H1 (cell line): ENCODE measurements at regions not wholly inside any gene's neighbourhood (a gene's known extent, or its start where the extent isn't known, plus 50 kb on each side); places are given as distances from the start of the nearest gene placed in this dataset.

ENCODE experiments used
- CTCF ChIA-PET: fragments of 300-600 bp; sonication (Branson Sonifier 250); formaldehyde crosslinking; loops from one replicate; lab custom pipeline; 2021; ENCODE audit not compliant: partially characterized antibody; lab: Charles Lee
- POLR2A ChIA-PET: fragments of 300-600 bp; sonication (Branson Sonifier 250); formaldehyde crosslinking; loops from one replicate; lab custom pipeline; 2021; ENCODE audit warnings: inconsistent platforms; ENCODE audit not compliant: partially characterized antibody; lab: Charles Lee
- DNase-seq, 2 experiments: peaks; one replicate each; pipeline versions ENCODE4 v3.0.0 to v3.0.0-alpha.2; 2010 to 2022; ENCODE audit warnings: low spot score in 2 of 2, low read depth in 1 of 2, mixed read lengths in 1 of 2
- FAIRE-seq: peaks from 2 replicates; lab custom pipeline; 2011; peaks lifted over from hg19 to GRCh38; lab: Jason Lieb, UNC
- H2AFZ ChIP-seq: 2 replicates; pipeline ENCODE4 v1.8.1; 2012; ENCODE audit warnings: low read length, inconsistent platforms
- H2AK5ac ChIP-seq: 2 replicates; pipeline ENCODE4 v1.6.1; 2013; ENCODE audit warnings: low read depth, low read length
- H2BK120ac ChIP-seq: replicated peaks from 2 replicates; pipeline ENCODE3; 2013; ENCODE audit warnings: low read depth, low read length, inconsistent platforms
- H2BK12ac ChIP-seq: 2 replicates; pipeline ENCODE4 v1.6.1; 2013; ENCODE audit warnings: low read depth, low read length
- H2BK15ac ChIP-seq: 2 replicates; pipeline ENCODE4 v1.6.1; 2013; ENCODE audit warnings: low read length
- H2BK20ac ChIP-seq: 2 replicates; pipeline ENCODE4 v1.6.1; 2013; ENCODE audit warnings: low read length
- H2BK5ac ChIP-seq: 2 replicates; pipeline ENCODE4 v1.6.1; 2013; ENCODE audit warnings: low read depth, low read length
- H3K14ac ChIP-seq: 2 replicates; pipeline ENCODE4 v1.6.1; 2013; ENCODE audit warnings: inconsistent platforms; ENCODE audit not compliant: insufficient read length
- H3K18ac ChIP-seq: 2 replicates; pipeline ENCODE4 v1.6.1; 2013; ENCODE audit warnings: low read length; ENCODE audit errors: extremely low read depth
- H3K23ac ChIP-seq: 2 replicates; pipeline ENCODE4 v1.6.1; 2013; ENCODE audit warnings: inconsistent platforms; ENCODE audit not compliant: insufficient read length
- H3K23me2 ChIP-seq: 2 replicates; pipeline ENCODE4 v1.6.1; 2013; ENCODE audit warnings: low read depth, low read length
- H3K27ac ChIP-seq: 2 replicates; pipeline ENCODE4 v1.6.1; 2011; ENCODE audit warnings: low read depth, low read length, inconsistent platforms
- H3K27me3 ChIP-seq, 4 experiments: replicated peaks in 1 of 4; 1 replicate in 1 of 4; 2 replicates in 3 of 4; pipeline versions ENCODE4 v1.6.1 to v1.8.1; 2011 to 2013; ENCODE audit warnings: low read length in 3 of 4, mild to moderate bottlenecking in 3 of 4, inconsistent platforms in 2 of 4, mixed read lengths in 2 of 4, moderate library complexity in 1 of 4; ENCODE audit not compliant: control insufficient read depth in 3 of 4, insufficient read depth in 3 of 4; ENCODE audit errors: extremely low read depth in 1 of 4
- H3K36me3 ChIP-seq, 4 experiments: 2 replicates each; pipeline versions ENCODE4 v1.6.1 to v1.8.1; 2011 to 2013; ENCODE audit warnings: mild to moderate bottlenecking in 4 of 4, low read length in 3 of 4, moderate library complexity in 2 of 4, control low read depth in 1 of 4, inconsistent platforms in 1 of 4; ENCODE audit not compliant: insufficient read depth in 4 of 4, control insufficient read depth in 2 of 4
- H3K4ac ChIP-seq: replicated peaks from 2 replicates; pipeline ENCODE3; 2013; ENCODE audit warnings: low read length, low read depth, mixed read lengths, inconsistent platforms; ENCODE audit not compliant: insufficient read length
- H3K4me1 ChIP-seq, 4 experiments: replicated peaks in 1 of 4; 1 replicate in 1 of 4; 2 replicates in 3 of 4; pipeline versions ENCODE4 v1.6.1 to v1.8.1; 2011 to 2013; ENCODE audit warnings: low read length in 3 of 4, inconsistent platforms in 2 of 4, mixed read lengths in 1 of 4; ENCODE audit not compliant: insufficient read depth in 4 of 4, control insufficient read depth in 3 of 4
- H3K4me2 ChIP-seq, 2 experiments: 2 replicates each; pipeline versions ENCODE4 v1.6.1 to v1.8.1; 2011 to 2013; ENCODE audit warnings: low read depth in 2 of 2, low read length in 2 of 2, control low read depth in 1 of 2, inconsistent platforms in 1 of 2, mild to moderate bottlenecking in 1 of 2; ENCODE audit not compliant: insufficient read depth in 1 of 2
- H3K4me3 ChIP-seq, 4 experiments: fragments of 200-600, 300-600 bp in 1 of 4; sonication (generic), shearing (Covaris generic), sonication (Bioruptor Twin) in 1 of 4; 2 replicates each; pipeline versions ENCODE4 v1.5.1 to v1.8.1; 2011 to 2016; ENCODE audit warnings: low read length in 4 of 4, low read depth in 3 of 4, control low read depth in 2 of 4, inconsistent platforms in 2 of 4, mild to moderate bottlenecking in 2 of 4, mixed read lengths in 1 of 4, moderate library complexity in 1 of 4; ENCODE audit not compliant: insufficient read depth in 2 of 4; ENCODE audit errors: extremely low read depth in 1 of 4
- H3K56ac ChIP-seq: replicated peaks from 2 replicates; pipeline ENCODE3; 2013; ENCODE audit warnings: low read depth, mild to moderate bottlenecking, mixed read lengths, low read length, inconsistent platforms; ENCODE audit not compliant: insufficient read length
- H3K79me1 ChIP-seq: 2 replicates; pipeline ENCODE4 v1.6.1; 2013; ENCODE audit warnings: low read depth, low read length, control low read depth
- H3K79me2 ChIP-seq, 2 experiments: 2 replicates each; pipeline versions ENCODE4 v1.6.1 to v1.8.1; 2012 to 2013; ENCODE audit warnings: low read length in 2 of 2, mild to moderate bottlenecking in 2 of 2, inconsistent platforms in 1 of 2; ENCODE audit not compliant: insufficient read depth in 2 of 2, control insufficient read depth in 1 of 2
- H3K9ac ChIP-seq, 4 experiments: replicated peaks in 1 of 4; 1 replicate in 1 of 4; 2 replicates in 3 of 4; pipeline versions ENCODE4 v1.6.1 to v1.8.1; 2011 to 2013; ENCODE audit warnings: low read depth in 3 of 4, low read length in 3 of 4, control low read depth in 2 of 4, mild to moderate bottlenecking in 2 of 4, moderate library complexity in 2 of 4, inconsistent platforms in 1 of 4; ENCODE audit errors: extremely low read depth in 1 of 4
- H3K9me3 ChIP-seq, 2 experiments: 2 replicates each; pipeline versions ENCODE4 v1.6.1 to v1.8.1; 2012 to 2013; ENCODE audit warnings: mild to moderate bottlenecking in 2 of 2, moderate library complexity in 2 of 2, control low read depth in 1 of 2, inconsistent platforms in 1 of 2, low read depth in 1 of 2, low read length in 1 of 2, mixed read lengths in 1 of 2; ENCODE audit not compliant: insufficient read depth in 2 of 2
- H4K20me1 ChIP-seq, 2 experiments: replicated peaks in 1 of 2; 2 replicates each; pipeline versions ENCODE3 to v1.8.1; 2011 to 2013; ENCODE audit warnings: inconsistent platforms in 2 of 2, low read length in 2 of 2, mild to moderate bottlenecking in 1 of 2; ENCODE audit not compliant: insufficient read depth in 2 of 2, control insufficient read depth in 1 of 2
- H4K5ac ChIP-seq: 2 replicates; pipeline ENCODE4 v1.6.1; 2013; ENCODE audit warnings: low read length, low read depth, mixed read lengths, inconsistent platforms; ENCODE audit not compliant: insufficient read length
- H4K8ac ChIP-seq: 2 replicates; pipeline ENCODE4 v1.8.0; 2013; ENCODE audit warnings: mild to moderate bottlenecking, moderate library complexity, low read length, inconsistent platforms; ENCODE audit not compliant: insufficient read depth; ENCODE audit errors: extremely low read depth
- H4K91ac ChIP-seq: replicated peaks from 2 replicates; pipeline ENCODE3; 2013; ENCODE audit warnings: low read length, mixed read lengths, inconsistent platforms; ENCODE audit not compliant: insufficient read length
- EGR1 ChIP-seq: IDR thresholded peaks from 2 replicates; pipeline ENCODE4 v1.6.1; 2011; ENCODE audit warnings: low read depth, low read length, borderline replicate concordance
- KDM1A ChIP-seq: fragments of 200-600, 300-600 bp; sonication (generic); IDR thresholded peaks from 2 replicates; pipeline ENCODE4 v1.7.1; 2016; ENCODE audit warnings: mild to moderate bottlenecking, low read length, borderline replicate concordance
- NANOG ChIP-seq: IDR thresholded peaks from 2 replicates; pipeline ENCODE4 v1.6.1; 2011; ENCODE audit warnings: low read length, low read depth, mild to moderate bottlenecking, inconsistent platforms; ENCODE audit not compliant: insufficient read depth, poor library complexity, severe bottlenecking
- SP4 ChIP-seq: IDR thresholded peaks from 2 replicates; pipeline ENCODE4 v1.6.1; 2012; ENCODE audit warnings: low read length, inconsistent platforms
- WGBS, 2 experiments: shearing (Covaris generic) in 1 of 2; methylation state at CpG; one replicate each; pipeline versions ENCODE4 v1.1.6 to v1.1.7; 2013 to 2015; ENCODE audit warnings: low lambda C conversion rate in 2 of 2, mixed read lengths in 2 of 2, inconsistent platforms in 1 of 2, low coverage in 1 of 2, missing lambda C conversion rate in 1 of 2; ENCODE audit not compliant: insufficient replicate concordance in 2 of 2, insufficient coverage in 1 of 2, insufficient read length in 1 of 2; ENCODE audit errors: extremely low coverage in 1 of 2, missing lambda C conversion rate in 1 of 2; 5-methylcytosine and 5-hydroxymethylcytosine counted together

GRCh38 chr13:39954476-39954875 is 299.0 kb downstream of the COG6 start:
- no peak overlapping the region for H2BK12ac ChIP-seq

More at GRCh38 chr13:39954476-39954875, 299.0 kb downstream of the COG6 start:
- ChIA-PET POLR2A (interaction anchor here (0.9 kb wide), 1 partner anchor 12 kb away, joined by 3 read pairs; no protein-coding TSS in a partner anchor), CTCF (interaction anchor here (6.3 kb wide), 1 partner anchor 11 kb away, joined by 55 read pairs; no protein-coding TSS in a partner anchor)
- TF ChIP-seq KDM1A (no peak), EGR1 (no peak), NANOG (no peak), SP4 (no peak)
- Histone ChIP-seq H3K4me2 (no peak overlapping the region), H3K27ac (no peak overlapping the region), H3K23ac (no peak overlapping the region), H2AK5ac (no peak overlapping the region), H3K9me3 (no peaks in the 10 kb centered on the region), H3K9ac (no peak overlapping the region), H3K4ac (no peak overlapping the region), H3K79me2 (no peaks in the 10 kb centered on the region), H3K23me2 (0 out of 2 replicates have a peak, but pooled peaks cover 2% of the 10 kb centered on the region), H3K27me3 (no peaks in the 10 kb centered on the region), H2BK120ac (no peak overlapping the region), H3K36me3 (no peaks in the 10 kb centered on the region), H4K8ac (no peak overlapping the region), H4K20me1 (no peaks in the 10 kb centered on the region), H2BK5ac (no peak overlapping the region), H2AFZ (no peak overlapping the region; the same call in 1 of the 2 replicates), H4K91ac (no peak overlapping the region), H3K18ac (no peak overlapping the region), H3K79me1 (no peaks in the 10 kb centered on the region), H2BK20ac (no peak overlapping the region), H3K56ac (no peak overlapping the region), H3K4me3 (no peak overlapping the region), H4K5ac (no peak overlapping the region), H3K14ac (no peak overlapping the region), H2BK15ac (no peak overlapping the region), H3K4me1 (peaks cover 0 to 7% (median 0%) of the 10 kb centered on the region in 4 experiments; a peak in 3 of 7 replicates)
- WGBS, 2 experiments, result 78% methylated on average over 4 of the region's 4 CpGs; no CpG with 5 or more reads in 1 of the 2 experiments
- FAIRE-seq (no peak), DNase-seq (no peak)
